Left lung (tissue), 4 donors: ENCODE measurements at regions not wholly inside any gene's neighbourhood (a gene's known extent, or its start where the extent isn't known, plus 50 kb on each side); places are given as distances from the start of the nearest gene placed in this dataset.
A peak's percentile ranks its signal among the peaks of the same experiment; 100 is the strongest.

Experiments used
- ATAC-seq: fragments of 200-7000 bp; cut with Tn5 transposase; one replicate; pipeline ENCODE4 v1.9.1; 2020; ENCODE audit warnings: moderate library complexity
- DNase-seq, 4 donors: peaks; one replicate each; pipeline ENCODE4 v3.0.0-alpha.2; 2013 to 2020
- H3K27ac ChIP-seq, 2 donors: fragments of 200-600 bp; sonication (generic) in 1 of 2; one replicate each; pipeline versions ENCODE4 v1.5.0 to v1.8.0; 2020 to 2021
- H3K27me3 ChIP-seq, 2 donors: fragments of 200-600 bp; sonication (generic) in 1 of 2; one replicate each; pipeline versions ENCODE4 v1.5.0 to v1.8.0; 2020 to 2021
- H3K36me3 ChIP-seq, 2 donors: fragments of 200-600 bp; sonication (generic) in 1 of 2; one replicate each; pipeline versions ENCODE4 v1.5.0 to v1.8.0; 2020 to 2021
- H3K4me1 ChIP-seq, 2 donors: fragments of 200-600 bp; one replicate each; pipeline ENCODE4 v1.8.0; 2021
- H3K4me3 ChIP-seq, 2 donors: fragments of 200-600 bp; sonication (generic) in 1 of 2; one replicate each; pipeline versions ENCODE4 v1.5.0 to v1.8.0; 2020 to 2021; ENCODE audit warnings: mild to moderate bottlenecking in 1 of 2
- H3K9me3 ChIP-seq, 2 donors: fragments of 200-600 bp; sonication (generic) in 1 of 2; one replicate each; pipeline versions ENCODE4 v1.5.0 to v1.8.0; 2020 to 2021
- intact Hi-C, 2 donors: fragments of 100-400 bp; cut with DNase I; formaldehyde crosslinking; loops; one replicate each; pipeline versions ENCODE4 v1.11.2 to v1.14.2; 2022
- TF ChIP-seq, protein P1 (sequence below), 2 donors: fragments of 200-600 bp; sonication (generic) in 1 of 2; IDR thresholded peaks; one replicate each; pipeline versions ENCODE4 v1.5.0 to v1.8.0; 2021; ENCODE audit warnings: antibody characterized with exemption in 2 of 2
- donor health status: DM: no; HTN: yes; CAD: no.
- donor health status: DM: no; HTN: no; CAD: no.

- H3K36me3 ChIP-seq = no peaks in the 10 kb centered on the region
- H3K4me3 ChIP-seq = no peak overlapping the region
- TF ChIP-seq, protein P1, sequence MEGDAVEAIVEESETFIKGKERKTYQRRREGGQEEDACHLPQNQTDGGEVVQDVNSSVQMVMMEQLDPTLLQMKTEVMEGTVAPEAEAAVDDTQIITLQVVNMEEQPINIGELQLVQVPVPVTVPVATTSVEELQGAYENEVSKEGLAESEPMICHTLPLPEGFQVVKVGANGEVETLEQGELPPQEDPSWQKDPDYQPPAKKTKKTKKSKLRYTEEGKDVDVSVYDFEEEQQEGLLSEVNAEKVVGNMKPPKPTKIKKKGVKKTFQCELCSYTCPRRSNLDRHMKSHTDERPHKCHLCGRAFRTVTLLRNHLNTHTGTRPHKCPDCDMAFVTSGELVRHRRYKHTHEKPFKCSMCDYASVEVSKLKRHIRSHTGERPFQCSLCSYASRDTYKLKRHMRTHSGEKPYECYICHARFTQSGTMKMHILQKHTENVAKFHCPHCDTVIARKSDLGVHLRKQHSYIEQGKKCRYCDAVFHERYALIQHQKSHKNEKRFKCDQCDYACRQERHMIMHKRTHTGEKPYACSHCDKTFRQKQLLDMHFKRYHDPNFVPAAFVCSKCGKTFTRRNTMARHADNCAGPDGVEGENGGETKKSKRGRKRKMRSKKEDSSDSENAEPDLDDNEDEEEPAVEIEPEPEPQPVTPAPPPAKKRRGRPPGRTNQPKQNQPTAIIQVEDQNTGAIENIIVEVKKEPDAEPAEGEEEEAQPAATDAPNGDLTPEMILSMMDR (IDR thresholded peaks at IDR 0.05) = peak in 1 of 2 donors; percentile 21
- no peaks in the 10 kb centered on the region for H3K9me3 ChIP-seq
- no peak overlapping the region for H3K27ac ChIP-seq
- H3K27me3 ChIP-seq = no peaks in the 10 kb centered on the region
- H3K4me1 ChIP-seq = no peaks in the 10 kb centered on the region
- ATAC-seq = peak; percentile 73
- intact Hi-C loops = no loop called here
- peak in 2 of 4 donors; percentile 0 to 10 for DNase-seq
Observed at GRCh38 chr4:170990989-170991589, 822.1 kb upstream of the GALNTL6 start.

DNA sequence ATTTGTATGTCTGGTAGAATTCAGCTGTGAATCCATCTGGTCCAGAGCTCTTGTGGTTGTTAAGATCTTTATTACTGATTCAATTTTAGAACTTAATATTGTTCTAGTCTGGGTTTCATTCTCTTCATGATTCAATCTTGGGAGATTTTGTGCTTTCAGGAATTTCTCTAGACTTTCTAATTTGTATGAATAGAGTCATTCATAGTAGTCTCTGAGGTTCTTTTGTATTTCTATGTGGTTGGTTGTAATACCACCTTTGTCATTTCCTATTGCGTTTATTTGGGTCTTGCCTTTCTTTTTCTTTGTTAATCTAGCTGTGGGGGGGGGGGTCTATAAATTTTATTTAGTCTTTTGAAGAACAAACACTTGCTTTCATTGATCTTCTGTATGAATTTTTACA, 824.8 kb upstream of the GALNTL6 start:
- Histone ChIP-seq H3K27me3 (no peaks in the 10 kb centered on the region), H3K4me1 (no peaks in the 10 kb centered on the region), H3K9me3 (peaks cover 0 to 2% of the 10 kb centered on the region in 2 donors), H3K27ac (no peak overlapping the region), H3K36me3 (no peaks in the 10 kb centered on the region), H3K4me3 (no peak overlapping the region)
- ATAC-seq (no peak), DNase-seq (no peak)
- TF ChIP-seq, protein P1 (IDR thresholded peaks at IDR 0.05) = no peak
- intact Hi-C loops = no loop called here

DNA sequence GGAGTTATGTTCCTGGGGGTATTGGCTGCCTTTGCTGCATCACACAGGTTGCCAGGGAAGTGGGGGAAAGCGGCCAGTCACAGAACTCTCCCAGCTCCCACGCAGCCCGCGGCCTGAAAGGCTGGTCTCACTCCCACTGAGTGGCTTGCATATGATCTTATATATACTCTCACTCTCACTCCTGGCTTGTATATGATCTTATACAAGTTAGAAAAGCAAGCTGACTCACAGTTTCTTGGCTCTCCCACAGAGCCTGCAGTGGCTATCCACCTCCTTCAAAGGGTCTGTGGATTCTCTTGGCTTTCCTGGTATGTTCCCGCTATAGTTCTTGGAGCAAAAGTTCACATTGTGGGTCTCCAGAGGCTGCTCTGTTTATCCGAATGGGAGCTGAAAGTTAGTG, 833.5 kb upstream of the GALNTL6 start:
- DNase-seq = peak in 1 of 4 donors; percentile 61
- intact Hi-C loops = no loop called here
- no peak overlapping the region for H3K4me3 ChIP-seq
- no peaks in the 10 kb centered on the region for H3K27me3 ChIP-seq
- TF ChIP-seq, protein P1 (IDR thresholded peaks at IDR 0.05) = no peak
- H3K4me1 ChIP-seq = no peaks in the 10 kb centered on the region
- no peaks in the 10 kb centered on the region for H3K36me3 ChIP-seq
- H3K27ac ChIP-seq = no peak overlapping the region
- ATAC-seq = no peak
- peaks cover 0 to 2% of the 10 kb centered on the region in 2 donors for H3K9me3 ChIP-seq

- Histone ChIP-seq H3K4me3 (no peak overlapping the region), H3K4me1 (no peaks in the 10 kb centered on the region), H3K27ac (no peak overlapping the region), H3K9me3 (peaks cover 0 to 2% of the 10 kb centered on the region in 2 donors), H3K36me3 (no peaks in the 10 kb centered on the region), H3K27me3 (no peaks in the 10 kb centered on the region)
- ATAC-seq (no peak), DNase-seq (no peak)
- TF ChIP-seq, protein P1 (IDR thresholded peaks at IDR 0.05) = no peak
- intact Hi-C loops = no loop called here
Observed at GRCh38 chr4:170978990-170979389, 834.2 kb upstream of the GALNTL6 start.

DNA sequence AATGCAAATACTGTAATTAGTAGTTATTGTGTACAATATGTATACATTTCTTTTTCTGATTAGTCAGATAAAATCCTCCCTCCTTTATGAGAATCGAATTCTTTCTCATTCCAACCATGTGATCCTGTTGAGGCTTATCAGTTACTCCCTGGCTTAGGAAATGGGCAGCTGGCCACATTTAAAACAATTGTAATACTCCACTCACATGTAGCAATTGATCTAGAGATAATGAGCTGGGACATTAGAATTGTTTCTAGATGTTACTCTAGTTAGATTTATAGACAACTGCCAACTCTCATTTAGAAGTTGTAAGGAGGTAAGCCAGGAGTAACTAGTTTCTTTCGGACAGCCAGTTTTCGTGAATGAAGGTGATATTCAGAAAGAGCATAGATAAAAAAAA, 859.3 kb upstream of the AADAT start:
- Histone ChIP-seq H3K4me3 (no peak overlapping the region), H3K9me3 (no peaks in the 10 kb centered on the region), H3K27me3 (no peaks in the 10 kb centered on the region), H3K27ac (no peak overlapping the region), H3K36me3 (no peaks in the 10 kb centered on the region), H3K4me1 (no peaks in the 10 kb centered on the region)
- TF ChIP-seq, protein P1 (IDR thresholded peaks at IDR 0.05) = no peak
- ATAC-seq = no peak
- intact Hi-C loops = no loop called here
- DNase-seq = no peak
